Inflammatory macrophage treated with lipopolysaccharide for 1 hour (primary cell): ENCODE measurements at regions not wholly inside any gene's neighbourhood (a gene's known extent, or its start where the extent isn't known, plus 50 kb on each side); places are given as distances from the start of the nearest gene placed in this dataset.
"Not testable (repeated sequence)": the region's sequence is repeated elsewhere in the genome, so short reads cannot be mapped to it uniquely, and the experiment has no call there.

Source experiments
- DNase-seq, 2 donors: peaks; one replicate each; pipeline ENCODE4 v3.0.0-alpha.2; 2020 to 2022

DNA sequence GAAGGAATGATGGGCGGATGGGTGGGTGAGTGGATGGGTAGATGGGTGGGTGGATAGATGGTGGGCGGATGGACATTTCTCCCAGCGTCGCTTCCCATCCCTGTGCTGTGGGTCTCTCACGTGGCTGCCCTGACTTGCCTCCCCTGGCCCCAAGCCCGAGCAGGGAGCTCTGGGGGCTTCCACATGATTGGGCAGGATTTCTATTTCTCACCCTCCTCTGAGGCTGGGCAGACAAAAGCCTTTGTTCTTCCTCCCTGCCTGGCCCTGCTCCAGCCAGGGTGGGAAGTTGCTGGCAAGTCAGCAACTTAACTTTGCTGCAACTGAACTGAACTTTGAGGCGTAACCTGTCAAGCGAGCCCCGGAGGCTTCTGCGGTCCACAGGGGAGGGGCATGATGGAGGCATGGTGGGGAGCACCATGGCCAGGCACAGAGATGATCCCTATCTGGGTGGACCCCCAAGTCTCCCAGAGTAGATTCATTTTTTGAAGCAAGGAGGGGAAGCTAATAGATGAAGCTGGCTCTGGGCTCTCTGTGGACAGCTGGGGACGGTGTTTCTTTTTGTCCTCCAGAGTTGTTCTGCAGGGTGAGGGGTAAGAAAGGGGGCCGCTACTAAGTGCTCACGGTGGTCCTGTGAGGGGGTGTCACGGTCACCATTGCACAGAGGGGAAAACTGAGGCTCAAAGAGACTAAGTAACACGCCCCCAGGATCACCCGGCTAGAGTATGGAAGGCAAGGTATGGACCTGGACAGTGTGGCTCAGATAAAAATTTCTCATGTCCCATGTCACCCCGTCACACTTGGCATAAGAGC, 140.1 kb downstream of the CEBPB start:
- DNase-seq, result no peak

DNA sequence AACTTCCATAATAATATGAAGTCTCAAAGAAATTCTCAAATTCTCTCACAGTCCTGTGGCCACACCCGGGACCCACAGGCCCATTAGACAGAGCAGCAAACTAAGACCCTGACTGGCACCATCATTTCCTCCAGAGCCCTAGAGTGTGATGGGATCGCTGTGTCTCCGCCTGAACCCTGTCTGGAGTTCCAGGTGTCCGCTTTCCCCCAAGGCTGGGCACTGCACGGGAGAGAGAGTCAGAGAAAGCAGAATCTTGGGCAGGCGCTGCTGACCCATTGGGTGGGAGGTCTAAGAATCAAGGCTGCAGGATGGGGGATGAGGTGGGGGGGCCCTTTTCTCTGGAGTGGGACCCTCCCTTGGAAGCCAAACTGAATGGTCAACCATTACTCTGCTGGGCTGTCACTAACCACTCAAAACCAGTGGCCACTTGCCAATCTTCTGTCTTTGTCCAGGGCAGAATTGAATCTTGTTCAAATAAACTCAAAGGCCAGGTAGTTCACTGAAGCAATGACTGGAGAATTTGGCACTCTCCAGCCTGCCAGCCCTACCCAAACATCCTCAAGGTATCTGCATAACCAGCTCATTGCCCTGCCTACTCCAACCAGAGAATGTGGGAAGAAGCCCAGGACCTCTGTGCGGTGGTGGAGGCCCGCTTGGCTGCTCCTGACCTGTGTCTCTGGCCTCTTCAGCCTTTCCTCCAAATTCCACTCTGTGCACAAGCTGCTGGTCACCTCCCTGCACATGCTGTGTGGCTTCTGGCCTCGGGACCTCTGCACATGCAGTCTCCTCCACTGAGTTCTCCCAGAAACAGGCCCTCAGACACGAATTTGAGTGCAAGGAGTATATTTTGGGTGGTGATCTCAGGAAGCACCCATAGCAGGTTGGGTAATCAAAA, 141.1 kb downstream of the CEBPB start:
- DNase-seq, result peak in 1 of 2 donors; percentile 63

DNA sequence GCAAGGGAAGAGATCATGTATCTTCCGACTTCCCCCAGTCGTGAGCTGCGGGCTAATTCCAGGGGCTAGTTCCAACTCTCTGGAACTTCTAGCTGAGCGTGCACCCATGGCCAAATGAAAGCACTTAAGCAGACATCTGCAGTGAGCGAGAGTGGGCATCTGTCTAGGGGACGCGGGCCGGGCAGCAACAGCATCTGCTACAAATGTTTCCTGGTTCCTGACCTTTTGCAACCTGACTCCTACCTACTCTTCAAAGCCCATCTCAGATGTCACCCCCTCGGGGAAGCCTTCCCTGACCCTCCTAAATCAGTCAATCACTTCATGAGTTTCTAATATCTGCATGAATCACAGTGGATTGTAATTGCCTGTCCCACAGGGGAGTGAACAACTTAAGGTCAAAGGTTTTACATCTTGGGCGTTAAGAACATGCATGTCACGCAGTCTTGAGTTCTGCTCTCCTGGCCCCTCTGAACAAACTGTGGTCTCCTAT, 141.9 kb downstream of the CEBPB start:
- DNase-seq, result no peak

DNA sequence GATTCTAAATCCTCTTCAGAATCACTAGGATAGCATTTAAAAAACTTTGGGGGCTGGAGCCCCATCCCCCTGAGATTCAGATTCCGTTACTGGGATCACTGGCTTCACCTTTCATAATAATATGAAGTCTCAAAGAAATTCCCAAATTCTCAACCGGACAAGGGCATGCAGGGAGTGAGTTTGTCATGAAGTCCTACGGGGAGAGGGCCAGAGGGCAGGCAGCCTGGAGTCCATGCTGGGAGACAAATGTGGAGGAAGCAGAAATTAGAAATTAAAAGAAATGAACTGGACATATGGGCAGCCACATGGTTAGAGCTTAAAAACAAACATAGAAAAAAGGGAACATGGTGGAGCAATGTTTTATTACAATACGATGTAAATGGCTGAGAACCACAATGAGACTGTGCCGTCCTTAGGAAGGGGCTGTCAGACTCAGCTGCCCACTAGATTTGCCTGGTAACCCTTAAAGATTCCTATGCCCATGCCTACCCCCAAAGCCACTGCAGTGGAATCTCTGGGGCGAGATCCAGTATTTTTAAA, 142.6 kb downstream of the CEBPB start:
- no peak for DNase-seq

DNA sequence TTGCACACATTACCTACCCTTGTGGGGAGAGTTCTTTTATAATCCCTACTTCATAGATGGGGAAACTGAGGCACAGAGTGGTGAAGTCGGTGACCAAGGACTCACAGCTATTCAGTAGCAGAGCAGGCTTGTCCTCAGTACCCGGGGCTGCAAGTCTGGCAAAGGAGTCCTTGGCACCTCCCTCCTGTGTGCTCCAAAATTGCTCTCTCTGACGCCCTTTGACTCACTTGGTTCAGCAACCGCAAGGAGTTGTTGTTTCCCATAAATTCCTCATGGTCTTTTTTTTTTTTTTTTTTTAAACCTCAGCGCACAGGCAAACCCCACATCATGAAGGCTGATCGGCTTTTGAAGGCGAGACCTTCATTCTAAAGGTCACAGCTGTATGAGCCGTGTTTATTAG, 143.2 kb downstream of the CEBPB start:
- no peak for DNase-seq

DNA sequence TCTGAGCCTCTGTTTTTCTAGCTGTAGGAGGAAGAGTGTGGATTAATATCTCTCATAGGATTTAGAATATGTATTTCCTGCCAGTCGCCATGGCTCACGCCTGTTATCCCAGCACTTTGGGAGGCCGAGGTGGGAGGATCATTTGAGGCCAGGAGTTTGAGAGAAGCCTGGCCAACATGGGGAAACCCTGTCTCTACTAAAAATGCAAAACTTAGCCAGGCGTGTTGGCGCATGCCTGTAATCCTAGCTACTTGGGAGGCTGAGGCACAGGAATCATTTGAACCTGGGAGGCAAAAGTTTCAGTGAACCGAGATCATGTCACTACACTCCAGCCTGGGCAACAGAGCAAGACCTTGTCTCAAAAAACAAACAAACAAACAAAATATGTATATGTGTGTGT, 143.9 kb downstream of the CEBPB start:
- DNase-seq, result not testable (repeated sequence)

DNA sequence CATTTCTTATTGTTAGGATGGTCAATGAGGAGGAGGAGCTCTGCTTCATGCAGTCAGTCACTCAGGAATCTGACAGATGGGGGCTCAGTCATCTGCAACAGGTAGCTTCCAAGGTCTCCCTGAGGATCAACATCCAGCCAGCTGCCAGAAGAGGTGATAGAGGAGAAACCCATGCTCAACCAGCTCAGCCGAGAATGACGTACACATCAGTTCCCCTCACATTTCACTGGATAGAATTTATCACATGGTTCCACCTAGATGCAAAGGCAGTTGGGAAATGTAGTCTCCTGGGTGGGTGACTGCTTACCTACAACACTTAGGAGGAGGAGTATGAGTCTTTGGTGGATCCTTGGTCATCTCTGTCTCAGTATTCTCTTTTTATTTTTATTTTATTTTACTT, 144.5 kb downstream of the CEBPB start:
- no peak for DNase-seq

DNA sequence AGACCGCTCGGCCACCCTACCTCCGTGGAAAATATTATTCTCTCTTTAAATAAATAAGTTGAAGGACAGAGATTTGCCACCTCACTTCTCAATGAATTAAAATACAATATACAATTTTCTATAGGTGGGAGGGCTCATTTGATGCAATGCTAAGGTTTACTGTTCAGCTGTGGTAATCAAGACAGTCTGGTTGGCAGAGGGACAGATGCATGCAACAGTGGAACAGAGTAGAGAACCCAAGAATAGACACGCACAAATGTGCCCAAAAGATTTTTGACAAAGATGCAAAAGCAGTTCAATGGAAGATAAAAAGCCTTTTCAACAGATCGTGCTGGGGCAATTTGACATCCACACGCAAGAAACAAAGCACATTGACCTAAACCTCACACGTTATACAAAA, 145.2 kb downstream of the CEBPB start:
- no peak for DNase-seq

DNA sequence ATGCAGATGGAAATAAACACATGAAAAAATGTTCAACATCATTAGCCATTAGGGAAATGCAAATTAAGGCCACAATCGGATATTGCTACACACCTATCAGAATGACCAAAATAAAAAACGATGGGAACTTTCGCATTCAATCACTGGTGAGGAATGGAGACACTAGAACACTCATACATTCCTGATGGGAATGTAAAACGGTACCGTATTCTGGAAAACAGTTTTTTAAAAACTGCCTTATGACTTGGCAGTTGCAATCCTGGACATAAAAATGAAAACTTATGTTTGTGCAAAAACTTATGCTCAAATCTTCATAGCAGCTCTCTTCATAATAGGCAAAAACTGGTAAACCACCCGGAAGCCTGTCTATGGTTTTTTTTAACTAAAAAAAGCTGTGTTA, 146.0 kb downstream of the CEBPB start:
- no peak for DNase-seq

DNA sequence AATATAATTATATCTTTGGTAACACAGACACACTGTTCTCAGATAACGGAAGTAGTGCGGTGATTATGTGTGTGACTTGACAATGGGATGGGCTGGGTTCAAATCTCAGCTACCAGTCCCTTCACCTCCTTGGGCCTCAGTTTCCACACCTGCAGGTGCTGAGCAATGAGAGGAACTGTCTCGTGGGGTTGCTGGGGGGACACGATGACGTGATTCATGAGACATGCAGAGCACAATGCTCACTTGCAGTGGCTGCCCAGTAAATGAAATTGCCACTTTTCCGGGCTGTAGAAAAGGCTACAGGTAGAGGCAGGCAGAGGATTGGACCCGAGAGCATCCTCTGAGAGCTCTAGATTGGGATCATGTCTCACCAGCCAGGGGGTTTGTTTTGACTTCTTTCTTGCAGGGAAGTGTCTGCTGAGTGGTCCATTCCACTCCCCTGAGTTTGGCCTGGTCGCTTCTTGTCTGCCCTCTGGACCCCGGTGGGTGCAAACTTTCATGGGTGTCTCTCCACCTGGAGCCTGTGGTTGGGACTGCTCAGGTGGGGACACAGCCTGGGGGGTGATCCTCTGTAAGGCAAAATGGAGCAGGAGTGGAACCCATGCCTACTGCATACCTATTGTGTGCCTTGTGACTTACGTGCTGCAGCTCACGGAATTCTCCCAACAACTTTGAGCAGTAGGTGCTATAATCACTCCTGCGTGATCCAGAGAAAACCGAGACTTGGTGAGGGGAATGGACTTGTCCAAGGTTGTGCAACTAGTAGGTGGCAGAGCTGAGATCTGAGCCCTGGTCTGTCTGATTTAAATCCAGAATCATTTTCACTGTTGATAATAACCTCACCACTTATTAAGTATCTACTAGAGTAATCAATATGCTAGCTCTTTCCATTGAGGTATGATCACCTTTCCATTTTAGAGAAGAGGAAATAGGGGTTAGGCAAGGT, 147.2 kb downstream of the CEBPB start:
- DNase-seq, result no peak

DNA sequence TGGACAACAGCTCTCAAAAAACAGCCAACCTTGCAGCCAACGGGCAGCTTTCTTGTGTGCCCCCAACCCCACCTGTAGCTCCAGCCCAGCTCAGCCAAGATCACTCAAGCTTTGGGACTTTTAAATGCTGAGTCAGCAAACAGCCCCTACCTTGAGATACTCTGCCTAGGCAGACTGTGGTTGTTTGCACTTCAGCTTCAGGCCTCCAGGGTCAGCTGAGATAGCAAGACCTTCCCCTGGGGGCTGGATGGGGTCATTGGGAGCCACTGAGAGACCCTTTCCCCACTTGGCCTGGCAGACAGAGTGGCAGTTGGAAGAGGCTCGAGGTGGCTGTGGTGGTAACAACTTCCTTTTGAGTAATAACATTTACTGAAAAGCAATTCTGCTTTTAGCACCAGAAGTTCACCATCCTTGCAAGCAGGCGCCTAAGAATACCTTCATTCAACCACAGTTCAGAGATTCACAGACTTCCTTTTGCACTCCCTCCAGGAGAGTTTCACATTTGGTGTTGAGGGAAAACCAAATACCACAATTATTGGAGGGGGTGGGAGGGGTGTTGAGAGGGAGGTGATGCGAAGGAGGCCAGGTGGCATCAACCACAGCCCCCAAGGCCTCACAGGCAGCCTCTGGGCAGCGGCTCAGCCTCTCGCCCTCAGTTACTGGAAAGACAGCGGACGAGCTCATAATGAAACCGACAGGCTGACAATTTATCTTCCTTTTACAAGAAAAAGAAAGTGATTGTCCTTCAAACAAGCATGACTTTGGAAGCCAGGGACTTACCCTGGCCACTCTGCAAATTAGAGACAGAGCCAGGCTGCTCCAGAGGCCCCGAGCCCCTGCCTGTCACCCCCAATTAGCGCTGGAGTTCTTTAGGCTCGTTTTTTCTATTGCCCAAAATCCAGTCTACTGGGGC, 148.1 kb downstream of the CEBPB start:
- no peak for DNase-seq

DNA sequence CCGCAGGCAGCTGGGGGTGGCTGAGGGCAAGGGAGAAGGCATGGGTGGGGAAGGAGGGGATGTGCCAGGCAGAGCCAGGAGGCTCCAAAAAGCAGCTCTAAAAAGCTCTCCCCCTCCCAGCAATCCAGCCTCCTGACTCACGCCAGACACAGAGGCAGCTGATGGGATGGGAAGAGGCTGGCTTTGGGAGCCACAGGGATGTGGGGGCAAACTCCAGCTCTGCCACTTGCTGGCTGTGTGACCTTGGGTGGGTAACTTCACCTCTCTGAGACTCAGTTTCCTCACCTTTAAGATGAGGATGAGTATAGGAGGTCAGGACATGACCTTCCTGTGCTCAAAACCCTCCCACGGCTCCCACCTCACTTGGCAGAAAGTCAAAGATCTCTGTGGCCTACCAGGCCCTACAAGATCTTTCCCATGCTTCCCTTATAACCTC, 148.9 kb downstream of the CEBPB start:
- DNase-seq, result no peak

DNA sequence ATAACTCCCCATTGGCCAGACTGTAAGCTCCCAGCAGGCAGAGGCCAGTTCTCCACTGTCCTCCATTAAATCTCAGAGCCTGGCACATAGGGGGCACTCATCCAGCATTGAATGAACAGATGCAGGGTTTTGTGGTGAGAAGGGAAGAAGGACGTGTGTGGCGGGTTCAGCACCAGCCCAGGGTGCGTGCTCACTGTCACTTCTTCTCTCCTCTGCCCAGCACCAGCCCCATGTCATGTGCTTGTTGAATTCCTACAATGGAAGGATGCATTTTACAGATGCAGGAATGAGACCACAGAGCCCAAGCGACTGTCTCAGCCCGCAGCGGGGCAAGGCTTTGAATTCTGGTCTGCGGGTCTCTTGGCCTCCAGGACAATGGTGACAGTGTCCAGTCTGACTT, 149.9 kb downstream of the CEBPB start:
- DNase-seq, result no peak

DNA sequence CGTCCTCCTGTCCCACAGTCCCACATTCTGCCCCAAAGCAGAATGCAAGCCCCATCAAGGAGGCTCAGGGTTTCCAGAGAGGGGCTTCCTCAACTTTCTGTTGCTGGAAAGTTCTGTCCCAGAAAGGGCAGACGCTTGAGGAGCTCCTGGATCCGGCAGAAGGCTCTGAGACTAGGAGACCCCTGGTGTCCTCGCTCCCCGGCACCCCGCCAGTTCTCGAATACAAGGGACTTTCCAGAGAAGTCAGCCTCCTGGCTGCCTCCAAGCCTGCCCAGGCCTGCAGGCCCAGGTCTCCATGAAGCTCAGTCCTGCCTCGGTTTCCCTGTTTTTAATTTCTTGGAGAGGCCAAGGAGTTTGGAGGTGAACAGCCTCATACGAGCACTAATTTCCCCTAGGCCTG, 150.4 kb downstream of the CEBPB start:
- no peak for DNase-seq

DNA sequence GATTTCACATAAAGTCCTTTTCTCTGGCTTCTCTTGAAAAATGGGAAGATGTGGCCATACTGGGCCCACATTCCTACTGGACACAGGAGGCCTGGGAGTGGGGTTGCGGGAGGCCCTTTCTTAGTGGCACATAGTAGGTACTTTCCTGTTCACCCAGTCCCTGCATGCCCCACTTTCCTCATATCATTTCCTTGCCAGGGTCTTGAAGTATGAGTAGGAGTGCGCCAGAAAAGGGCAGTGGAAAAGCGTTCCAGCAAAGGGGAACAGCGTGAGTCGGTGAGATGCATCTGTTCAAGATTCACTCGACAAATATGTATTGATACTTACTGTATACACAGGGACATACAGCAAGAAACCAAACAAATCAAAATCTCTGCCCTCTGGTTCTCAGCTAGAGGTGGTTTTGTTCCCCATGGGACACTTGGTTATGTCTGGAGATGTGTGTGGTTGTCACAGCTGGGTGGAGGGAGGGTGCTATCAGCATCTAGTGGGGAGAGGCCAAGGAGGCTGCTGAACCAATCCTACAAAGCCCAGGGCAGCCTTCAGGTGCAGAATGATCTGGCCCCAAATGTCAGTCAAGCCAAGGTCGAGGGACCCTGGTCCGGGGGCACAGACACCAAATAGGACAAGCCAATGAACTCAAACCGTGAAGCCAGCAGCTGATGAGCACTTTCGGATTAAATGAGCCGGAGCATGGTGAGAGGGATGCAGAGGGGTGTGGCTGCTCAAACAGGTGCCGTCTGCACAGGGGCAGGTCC, 151.4 kb downstream of the CEBPB start:
- DNase-seq, result no peak

DNA sequence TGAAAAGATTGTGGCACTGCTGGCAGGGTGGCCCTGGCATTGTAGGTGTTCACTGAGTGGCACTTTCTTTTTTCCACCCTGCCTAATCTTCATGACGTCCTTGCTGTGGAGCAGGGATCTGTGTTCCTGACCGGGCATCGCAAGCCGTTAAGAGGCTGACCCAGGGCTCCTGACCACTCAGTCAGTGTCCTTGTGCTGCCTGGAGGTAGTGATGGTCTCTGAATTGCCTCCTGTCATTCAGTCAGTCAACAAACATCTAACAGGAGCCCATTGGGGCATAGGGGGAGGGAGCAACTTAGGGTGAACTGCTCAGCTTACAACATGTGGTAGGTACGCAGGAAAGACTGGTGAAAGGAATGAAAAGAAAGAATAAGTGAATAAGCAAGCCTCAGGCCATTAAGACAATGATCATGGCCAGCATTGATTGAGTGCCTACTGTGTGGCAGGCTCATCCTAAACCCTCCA, 152.0 kb downstream of the CEBPB start:
- no peak for DNase-seq

DNA sequence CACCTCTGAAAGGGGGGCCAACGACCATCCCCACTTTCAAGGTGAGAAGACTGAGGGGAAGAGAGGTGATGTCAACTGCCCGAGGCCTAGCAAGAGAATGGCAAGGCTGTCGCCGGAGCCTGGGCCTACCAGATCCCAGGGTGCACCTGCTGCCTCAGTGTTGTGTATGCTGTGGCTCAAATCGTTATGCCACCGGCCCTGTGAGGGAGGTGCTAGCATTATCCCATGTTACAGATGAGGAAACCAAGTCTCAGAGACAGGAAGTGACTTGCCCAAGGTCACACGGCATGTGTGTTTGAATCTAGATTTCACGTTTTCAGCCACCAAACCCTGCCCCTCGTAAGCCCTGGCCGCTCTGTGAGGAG, 152.5 kb downstream of the CEBPB start:
- DNase-seq, result no peak

DNA sequence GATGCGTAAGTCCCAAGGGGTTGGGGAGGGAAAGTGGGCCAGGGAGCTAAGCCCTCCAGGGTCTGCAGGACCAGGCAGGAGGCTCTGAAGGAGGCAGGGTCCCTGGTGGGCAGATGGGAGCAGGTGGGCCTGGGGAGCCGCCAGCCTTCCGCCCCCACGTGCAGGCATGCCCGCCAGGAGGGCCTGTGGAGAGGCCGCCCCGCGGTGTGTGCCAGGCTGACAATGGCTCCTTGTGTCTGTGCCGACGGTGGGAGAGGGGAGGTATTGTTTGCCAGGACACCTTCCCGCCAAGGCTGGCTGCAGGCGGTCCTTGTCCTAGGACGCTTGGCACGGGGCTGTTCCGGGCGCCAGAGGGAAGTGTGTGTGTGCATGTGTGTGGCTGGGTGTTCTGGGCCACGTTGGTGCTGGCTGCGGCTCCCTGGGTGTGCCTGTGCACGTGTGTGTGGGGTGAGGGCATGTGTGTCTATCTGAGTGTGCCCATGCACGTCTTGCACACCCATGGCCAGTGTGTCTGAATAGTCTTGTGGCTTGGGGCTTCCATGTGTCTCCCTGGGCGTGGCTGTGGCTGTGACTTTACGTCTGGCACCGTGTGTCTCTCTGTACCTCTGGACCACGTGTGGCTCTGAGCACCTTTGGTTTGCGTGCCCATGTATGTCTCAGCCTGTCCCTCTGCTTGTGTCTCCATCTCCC, 153.0 kb downstream of the CEBPB start:
- no peak for DNase-seq

DNA sequence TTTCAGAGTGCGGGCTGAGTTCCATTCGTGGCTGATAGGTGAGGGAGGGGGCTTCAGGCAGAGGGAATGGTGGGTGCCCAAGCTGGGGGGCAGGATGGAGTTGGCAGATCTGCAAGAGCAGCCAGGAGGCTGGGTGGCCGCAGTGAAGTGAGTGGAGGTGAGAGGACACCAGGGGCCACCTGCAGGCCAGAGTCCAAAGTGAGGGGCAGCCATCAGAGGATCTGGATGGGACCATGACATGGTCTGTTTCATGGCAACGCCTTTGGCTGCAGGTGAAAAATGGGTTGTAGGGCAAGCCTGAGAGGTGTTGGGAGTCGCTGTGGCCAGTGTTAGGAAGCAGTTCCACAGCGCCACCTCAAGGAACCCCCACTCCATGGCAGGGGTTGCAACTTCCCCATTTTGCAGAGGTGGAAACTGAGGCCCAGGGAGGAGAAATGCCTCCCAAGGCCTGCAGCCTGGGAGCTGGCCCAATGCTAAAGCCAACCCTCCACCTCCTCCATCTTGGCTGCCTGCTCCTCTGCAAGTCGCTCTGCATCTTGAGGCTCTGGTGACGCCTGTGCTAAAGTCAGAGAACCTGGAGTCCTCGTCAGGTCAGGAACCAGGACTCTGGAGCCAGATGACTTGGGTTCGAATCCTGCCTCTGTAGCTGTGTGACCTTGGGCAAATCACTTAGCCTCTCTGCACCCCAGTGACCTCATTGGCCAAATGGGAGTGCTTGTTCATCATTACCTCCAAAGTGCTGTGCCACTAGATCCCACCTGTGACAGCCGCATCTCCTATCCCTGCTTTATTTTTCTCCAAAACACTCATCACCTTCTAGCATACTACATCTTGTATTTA, 153.8 kb downstream of the CEBPB start:
- no peak for DNase-seq
